ENCODE measurements at regions not wholly inside any gene's neighbourhood (a gene's known extent, or its start where the extent isn't known, plus 50 kb on each side); places are given as distances from the start of the nearest gene placed in this dataset.

DNA sequence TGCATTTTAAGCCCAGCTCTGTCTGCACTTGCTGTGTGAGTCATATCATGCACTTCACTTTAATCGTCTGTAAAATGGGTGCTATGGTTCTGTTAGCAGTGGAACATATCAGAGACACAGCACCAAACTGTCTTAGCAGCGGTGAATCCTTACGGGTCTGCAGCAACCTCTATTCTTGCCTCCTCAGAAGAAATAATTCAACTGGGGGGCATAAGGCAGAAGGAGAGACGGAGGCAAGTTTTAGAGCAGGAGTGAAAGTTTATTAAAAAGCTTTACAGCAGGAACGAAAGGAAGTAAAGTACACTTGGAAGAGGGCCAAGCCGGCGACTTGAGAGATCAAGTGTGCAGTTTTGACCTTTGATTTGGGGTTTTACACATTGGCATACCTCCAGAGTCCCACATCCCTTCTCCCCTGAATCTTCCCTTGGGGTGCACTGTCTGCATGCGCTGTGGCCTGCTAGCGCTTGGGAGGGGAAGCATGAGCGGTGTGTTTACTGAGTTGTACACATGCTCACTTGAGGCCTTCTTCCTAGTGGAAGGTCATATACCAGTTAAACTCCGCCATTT, 109.8 kb downstream of the DDX1 start:
- DNase-seq (ENCODE audit: low read depth): no peak

DNA sequence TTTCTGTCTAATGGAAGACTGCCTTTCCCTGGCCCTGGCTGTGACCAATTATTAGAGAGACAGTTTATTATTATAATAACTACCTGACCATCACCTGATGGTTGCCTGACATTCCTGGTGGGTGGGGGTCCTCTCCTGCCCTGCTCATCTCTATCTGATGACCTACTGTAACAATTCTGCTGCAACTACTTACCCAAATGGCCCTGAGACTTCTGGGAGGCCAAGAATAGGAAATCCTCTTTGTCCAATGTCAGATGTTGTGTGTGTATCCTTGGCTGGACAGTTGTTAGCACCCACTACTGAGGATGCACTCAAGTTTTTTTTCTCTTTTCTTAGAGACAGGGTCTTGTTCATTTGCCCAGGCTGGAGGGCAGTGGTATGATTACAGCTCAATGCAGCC, 110.3 kb downstream of the DDX1 start:
- no peak for DNase-seq (ENCODE audit: low read depth)

DNA sequence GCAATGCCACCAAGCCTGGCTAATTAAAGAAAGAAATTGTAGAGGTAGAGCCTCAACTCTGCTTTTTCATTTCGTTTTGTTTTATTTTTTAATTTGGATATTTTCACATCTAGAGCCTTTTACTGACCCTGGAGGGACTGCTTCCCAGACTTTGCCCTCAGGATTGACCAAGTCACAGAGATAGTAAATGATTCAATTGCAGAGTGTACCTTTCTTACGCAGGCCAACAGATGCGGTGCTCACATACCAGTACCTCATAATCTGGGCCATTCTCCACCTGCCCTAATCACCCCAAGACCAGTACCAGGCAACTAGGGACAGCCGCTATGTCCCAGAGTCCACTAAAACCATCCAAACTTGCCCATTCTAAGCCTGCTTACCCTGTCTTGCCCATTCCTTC, 110.8 kb downstream of the DDX1 start:
- no peak for DNase-seq (ENCODE audit: low read depth)

DNA sequence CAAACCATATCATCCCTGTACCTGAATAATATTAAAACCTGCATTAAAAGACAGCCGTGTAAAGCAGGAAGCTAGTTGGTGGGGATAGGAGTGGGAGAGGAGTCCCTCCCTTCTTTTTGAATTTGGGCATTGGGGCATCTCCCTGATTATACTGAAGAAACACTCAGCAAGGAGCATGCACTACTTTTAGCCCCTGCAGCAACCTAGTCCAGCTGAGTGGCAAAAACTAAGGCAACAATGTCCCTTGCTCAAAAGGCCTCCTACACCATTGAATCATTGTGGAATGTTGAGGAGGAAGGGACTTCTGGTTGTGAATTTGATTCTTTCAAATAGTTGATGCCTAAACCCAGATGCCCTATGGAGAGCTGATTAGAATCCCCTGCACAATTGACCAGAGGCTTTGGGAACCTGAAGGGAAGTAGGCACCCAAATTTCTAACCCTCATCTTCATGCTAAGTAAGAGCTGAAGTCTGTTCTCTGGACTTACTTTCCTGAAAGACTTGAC, 111.7 kb downstream of the DDX1 start:
- no peak for DNase-seq (ENCODE audit: low read depth)

DNA sequence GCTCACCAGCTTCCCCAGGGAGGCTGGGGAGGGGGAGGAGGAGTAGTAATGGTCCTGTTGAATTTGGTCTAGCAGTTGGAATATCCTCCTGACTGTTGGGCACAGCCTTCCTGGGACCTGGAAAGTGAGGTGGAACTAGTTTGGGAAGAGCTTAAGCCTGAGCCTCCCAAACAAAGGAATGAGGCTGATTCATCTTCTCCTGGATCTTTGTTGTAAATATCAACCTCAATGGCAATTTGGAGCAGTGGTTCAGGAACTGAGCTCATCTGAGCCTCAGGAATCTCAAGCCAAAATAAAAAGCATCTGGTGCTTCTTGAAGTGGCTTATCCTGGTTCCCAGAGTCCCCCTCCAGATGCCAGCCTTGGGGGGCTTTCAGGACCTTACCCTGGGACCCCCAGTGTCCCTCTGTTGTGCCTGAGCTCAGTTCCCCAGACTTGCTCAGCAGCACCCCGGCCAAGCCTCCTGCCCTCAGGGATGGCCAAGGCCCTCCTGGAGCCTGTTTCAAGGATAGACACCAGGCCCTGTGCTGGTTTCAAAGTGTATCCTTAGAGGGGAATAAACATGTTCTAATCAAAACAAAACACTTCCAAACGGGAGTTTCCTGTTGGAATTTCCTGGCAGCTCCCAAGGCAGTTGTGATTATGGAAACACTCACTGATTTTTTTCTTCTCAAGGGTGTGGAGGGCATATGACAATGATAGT, 112.6 kb downstream of the DDX1 start:
- no peak for DNase-seq (ENCODE audit: low read depth)

DNA sequence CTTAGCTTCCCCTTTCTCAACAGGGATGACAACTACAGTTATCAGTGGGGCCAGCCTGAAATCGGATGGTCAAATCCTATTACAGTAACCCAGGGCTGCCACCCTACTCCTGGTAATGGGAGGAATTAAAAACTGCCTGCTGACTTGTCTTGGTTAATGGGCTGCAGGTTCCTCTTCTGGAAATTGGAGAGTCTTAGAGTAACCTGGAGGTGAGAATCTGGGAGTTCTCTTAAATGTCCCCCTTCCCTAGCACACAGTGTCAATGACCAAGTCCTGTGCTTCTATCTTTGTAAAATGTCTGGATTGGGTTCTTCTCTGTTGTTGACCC, 113.1 kb downstream of the DDX1 start:
- no peak for DNase-seq (ENCODE audit: low read depth)

DNA sequence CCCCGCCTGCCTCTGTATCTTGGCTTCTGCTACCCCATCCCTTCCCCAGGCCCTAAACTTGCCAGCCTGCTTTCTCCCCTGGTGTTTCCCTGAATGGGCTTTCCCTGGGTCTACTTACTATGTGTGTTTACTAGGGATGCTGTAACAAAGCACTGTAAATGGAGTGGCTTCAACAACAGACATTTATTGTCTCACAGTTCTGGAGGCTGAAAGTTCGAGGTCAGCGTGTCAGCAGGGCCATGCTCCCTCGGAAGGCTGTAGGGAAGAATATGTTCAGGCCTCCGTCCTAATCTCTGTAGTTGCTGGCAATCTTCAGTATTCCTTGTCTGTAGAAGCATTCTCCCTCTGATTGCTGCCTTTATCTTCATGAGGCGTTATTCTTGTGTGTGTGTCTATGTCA, 113.6 kb downstream of the DDX1 start:
- DNase-seq (ENCODE audit: low read depth): no peak

DNA sequence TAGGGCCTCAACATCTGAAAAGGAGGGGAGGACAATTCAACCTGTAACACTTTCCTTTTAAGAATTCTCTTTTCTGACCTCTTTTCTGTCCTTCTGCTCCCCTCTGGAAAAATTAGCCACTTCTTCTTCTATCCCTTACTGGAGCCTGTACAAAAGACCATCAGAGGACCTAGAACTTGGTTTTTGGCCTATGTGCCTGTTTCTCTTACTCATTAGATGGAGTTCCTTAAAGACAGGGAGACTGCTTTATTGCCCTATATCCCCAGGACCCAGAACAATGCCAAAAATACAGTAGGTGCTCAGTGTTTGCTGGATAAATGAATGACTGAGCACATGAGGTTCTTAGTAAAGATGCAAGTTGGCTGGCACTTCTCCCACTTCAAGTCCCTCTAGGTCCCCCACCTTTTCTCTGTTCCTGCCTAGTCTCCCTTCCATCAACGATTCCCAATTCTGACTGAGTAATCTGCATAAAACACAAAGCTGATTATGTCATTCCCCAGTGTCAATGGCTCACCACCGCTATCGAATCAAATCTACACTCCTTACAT, 114.2 kb downstream of the DDX1 start:
- DNase-seq (ENCODE audit: low read depth): no peak

DNA sequence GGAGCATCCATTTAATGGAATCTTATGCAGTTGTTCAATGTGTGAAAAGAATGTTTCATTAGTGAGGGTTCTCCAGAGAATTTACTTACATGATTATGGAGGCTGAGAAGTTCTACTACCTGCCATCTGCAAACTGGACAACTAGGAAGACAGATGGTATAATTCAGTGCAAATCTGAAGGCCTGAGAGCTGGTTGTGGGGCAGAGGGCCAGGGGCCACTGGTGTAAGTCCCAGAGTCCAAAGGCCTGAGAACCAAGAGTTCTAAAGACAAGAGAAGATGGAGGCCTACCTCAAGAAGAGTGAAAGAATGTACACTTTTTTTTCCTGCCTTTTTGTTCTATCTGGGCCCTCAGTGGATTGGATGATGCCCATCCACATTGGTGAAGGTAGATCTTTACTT, 114.8 kb downstream of the DDX1 start:
- DNase-seq (ENCODE audit: low read depth): no peak

DNA sequence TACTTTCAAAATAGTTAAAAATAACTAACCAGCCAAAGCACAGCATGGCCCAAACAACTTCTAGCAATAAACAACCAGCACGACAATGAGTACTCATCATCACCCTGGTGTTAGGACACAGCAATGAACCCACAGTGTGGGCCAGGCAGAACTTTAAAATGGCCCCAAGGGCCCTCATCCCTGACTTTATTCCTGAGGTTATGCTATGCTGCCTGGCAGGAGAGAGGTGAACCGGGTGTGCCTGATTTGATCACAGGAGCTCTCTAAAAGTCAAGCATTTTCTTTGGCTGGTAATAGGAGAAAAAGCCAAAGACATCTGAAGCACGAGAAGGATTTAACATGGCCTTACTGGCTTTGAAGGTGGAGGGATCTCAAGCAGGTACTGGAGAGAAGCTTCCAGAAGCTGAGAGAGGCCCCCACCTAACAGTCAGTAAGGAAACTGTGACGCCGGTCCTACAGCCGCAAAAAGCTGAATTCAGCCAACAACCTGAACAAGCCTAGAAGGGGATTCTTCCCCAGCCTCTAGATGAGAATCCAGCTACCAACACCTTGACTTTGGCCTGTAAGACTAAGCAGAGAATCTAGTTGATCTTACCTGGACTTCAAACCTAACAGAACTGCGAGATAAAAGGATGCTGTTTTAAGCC, 115.4 kb downstream of the DDX1 start:
- no peak for DNase-seq (ENCODE audit: low read depth)

DNA sequence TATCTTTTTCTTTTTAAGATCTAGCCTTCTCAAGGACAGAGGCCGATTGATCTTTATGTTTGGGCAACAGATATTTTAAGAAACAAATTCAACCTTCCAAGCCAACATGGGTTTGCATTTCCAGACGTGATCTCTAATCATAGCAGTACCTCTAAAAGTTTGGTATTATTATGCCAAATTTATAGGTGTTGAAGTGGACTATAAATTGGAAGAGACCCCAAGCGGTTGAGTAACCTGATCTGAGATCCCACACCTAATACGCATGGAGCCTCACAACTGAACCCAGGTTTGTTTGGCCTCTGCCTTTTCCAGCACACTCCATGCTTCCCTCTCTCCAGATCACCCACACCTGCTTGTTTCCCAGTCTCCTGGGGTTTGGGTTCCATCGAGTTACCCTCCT, 116.5 kb downstream of the DDX1 start:
- DNase-seq (ENCODE audit: low read depth): no peak

DNA sequence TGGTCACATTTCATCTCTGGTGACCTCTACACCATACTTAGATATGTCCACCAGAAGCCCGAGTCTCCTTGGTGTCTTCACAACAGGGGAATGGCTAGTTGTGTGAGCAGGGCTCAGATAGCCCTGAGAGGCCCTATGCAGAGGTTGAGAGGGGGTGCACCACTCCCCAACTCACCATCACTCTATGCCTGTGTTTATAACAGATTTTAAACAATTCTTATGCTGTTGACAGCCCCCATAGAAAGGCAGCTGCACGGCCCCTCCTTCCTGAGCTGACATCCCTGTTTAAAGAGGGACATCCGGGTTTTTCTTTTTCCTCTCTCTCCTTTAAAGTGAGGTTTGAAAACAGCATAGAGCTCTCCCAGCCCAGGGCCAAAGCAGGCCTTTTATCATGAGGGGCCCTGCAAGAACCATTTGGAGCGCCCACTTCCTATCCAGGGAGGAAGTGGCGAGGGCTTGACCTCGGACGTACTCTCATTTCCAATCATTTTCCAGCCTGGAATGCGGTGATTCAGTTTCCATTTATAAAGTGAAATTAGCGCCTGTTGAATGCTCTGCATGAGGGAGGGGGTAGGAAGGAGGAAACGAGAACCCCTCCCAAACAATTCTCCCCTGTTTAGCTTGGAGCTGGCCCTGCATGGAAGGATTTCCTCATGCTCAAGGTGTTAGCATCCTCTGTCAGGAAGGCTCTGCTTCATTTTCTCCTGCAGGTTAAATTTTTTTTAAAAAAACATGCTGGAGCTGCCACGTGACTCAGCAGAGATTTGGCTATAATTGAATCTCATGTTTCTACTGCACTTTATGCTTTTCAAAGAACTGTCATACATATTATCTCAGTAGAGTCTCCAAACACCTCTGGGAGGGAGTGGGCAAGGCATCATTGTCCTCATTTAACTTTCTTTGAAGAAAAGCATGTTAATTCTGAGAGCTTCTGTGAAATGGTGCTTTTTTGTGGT, 117.5 kb downstream of the DDX1 start:
- no peak for DNase-seq (ENCODE audit: low read depth)

DNA sequence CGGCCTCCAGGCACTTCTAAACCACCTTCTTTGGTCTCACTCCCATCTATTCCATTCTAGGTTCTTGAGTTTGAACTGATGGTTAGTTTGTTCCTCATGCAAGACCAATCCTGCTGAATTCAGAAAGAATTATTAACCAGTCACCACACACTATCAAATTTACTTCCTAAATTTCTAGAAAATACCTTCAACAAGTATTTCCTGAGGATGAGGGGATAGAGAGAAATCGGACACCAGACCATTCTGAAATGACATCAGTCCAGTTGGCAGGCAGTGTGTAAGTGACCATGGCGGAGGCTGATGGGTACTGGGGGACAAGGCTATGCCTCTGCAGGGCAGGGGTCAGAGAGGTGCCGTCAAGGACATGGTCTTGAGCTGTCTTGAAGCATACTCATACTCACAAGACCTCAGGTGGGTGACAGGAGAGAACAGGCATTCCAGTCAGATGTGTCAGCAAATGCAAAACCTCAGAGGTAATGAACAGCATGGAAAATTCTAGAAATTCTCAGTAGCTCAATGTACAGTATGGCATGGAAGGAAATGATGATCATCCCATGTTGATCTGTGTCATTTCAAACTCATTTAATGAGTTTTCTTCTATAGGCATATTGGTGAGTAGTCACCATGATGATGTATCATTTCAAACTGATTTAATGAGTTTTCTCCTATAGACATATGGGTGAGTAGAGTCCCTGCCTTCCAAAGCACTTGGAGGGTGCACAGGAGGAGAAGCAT, 119.6 kb downstream of the DDX1 start:
- no peak for DNase-seq (ENCODE audit: low read depth)

DNA sequence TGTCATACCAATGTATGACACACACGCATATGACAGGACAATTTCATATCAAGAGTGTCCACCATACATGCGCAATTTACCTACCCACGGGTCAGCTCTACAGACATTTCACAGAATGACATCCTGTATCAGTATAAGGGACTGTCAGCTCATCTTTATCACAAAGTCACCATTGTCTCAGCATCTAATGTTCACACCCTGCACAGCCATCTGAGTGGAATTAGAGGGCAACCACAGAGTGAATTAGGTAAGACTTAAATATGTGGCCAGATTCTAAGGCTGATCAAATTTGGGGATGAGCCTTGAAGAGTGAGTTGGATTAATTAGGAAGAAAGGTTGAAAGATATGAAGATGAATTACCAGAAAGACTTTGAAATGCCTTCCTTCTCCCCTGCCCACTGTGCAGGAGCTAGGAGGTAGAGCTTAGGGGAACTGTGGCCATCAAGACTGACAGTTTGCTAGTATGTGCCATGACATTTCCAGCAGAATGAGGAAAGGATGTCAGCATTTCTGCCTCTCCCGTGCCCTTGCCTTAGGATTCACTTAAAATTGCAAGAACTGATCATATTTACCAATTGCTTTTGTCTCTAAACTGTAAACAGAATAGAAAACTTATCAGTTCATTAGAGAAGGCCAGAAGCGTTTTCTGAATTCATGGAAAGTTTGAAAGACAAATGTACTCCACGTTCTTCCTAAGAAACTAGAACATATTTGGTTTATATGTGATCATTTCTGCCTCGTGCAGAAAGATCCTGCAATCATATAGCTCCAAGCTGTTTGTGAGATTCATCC, 121.1 kb downstream of the DDX1 start:
- DNase-seq (ENCODE audit: low read depth): no peak

DNA sequence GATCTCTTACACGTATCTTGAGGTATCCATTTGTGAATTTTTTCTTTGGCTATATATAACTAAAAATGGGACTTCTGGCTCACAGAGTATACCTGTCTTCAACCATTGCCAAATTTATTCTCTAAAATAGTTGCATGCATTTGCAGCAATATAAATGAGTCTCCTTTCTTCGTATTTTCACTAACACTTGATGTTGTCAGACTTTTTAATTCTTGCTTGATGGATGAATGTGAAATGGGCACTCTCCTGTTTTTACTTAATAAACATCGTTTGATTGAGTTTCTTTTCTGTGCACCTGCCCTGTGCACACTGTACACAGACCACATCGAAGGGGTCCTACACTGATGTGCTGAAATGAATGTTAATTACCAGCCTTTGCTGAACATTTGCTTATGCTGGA, 121.8 kb downstream of the DDX1 start:
- no peak for DNase-seq (ENCODE audit: low read depth)

DNA sequence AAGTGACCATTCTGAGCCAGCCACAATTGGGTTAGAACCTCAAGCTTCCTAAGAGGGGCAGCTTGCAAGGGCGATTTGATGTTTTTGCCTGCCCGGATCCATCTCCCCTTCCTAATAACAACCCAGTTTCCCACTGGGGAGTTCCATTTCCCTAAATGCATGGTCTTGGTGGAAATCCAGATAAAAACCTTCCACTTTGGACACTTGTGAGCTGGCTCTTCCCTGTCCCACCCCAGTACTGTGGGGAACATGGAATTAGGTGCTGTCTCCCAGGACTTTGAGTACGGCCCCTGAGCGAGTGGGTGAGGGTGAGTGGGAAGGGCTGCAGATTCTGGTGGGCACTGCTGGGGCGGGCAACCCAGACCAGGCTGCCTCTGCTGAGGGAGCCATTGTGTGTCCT, 122.3 kb downstream of the DDX1 start:
- no peak for DNase-seq (ENCODE audit: low read depth)

DNA sequence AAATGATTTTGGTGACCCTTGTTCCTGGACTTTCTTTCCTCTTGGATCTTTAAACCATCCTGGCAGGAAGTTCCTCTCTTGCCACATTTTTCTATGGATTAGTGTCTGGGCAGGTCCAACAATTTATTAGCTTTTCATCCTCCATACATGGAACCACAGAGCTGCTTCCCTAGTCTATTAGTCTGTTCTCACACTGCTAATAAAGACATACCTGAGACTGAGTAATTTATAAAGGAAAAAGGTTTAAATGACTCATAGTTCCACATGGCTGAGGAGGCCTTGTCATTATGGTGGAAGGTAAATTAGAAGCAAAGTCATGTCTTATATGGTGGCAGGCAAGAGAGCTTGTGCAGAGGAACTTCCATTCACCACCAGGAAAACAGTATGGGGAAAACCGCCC, 122.9 kb downstream of the DDX1 start:
- DNase-seq (ENCODE audit: low read depth): no peak

DNA sequence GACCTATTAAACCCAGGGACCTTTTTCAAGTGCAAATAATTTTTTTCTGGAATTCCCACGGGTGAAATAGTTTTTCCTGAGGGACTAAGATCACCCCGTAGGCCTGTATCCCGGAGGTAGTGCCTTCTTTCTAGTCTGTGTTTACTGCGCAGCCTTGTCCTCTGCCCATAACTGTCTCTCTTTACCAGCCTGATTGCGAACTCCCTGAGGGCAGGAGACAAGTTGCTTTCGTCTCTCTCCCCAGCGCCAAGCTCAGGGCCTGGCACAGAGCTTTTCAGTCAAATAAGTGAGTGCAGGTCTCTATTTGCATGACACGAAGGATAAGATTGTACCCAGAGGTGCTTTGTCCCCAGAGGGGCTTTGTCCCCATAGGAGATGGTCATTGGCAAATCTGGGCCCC, 123.9 kb downstream of the DDX1 start:
- no peak for DNase-seq (ENCODE audit: low read depth)

DNA sequence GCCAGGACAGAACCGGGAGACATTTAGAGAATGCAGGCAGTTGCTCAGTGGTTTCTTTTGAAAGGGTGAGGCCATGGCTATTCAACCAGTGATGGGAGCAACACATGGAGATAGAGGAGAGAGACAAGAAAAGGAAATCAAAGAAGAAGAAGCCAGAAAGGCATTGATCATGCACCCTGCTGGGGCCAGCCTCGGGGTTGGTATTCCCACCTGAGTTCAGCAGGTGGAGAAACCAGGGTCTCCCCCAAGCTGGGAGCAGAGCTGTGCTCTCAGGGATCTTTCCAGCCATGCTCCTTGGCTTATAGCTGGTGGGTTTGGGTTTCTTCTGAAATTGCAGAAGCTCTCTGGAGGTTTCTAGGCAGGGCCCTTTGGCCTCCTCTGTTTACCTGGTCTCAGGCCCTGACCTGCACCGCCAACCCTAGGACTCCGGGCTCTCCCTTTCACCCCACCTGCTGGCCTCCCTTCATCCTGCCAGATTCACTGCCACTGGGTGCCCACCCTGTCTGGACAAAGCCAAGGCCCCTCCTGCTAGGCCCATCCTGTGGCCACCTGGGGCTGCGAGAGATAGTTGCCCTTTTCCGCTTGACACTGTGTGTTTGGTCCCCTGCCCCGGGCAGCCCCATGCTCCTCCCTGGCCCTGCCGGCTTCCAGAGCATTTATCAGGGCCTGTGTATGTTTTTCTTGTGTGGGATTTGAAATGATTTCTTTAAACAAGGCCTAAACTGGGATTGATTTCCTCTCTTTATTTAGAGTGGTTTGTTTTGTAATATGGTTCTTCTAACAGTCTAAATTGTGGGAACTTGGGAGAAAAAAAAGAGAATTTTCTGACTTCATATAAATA, 126.7 kb downstream of the DDX1 start:
- no peak for DNase-seq (ENCODE audit: low read depth)
